ENCODE measurements at regions not wholly inside any gene's neighbourhood (a gene's known extent, or its start where the extent isn't known, plus 50 kb on each side); places are given as distances from the start of the nearest gene placed in this dataset.

GRCh38 chr1:98480271-98480670 lies 181.2 kb upstream of the SNX7 start:
- no CpG with 5 or more reads among the region's 2 CpGs for WGBS (ENCODE audit: insufficient coverage)
- peaks cover 2% of the 10 kb centered on the region for H3K4me1 Mint-ChIP-seq
- H3K27ac Mint-ChIP-seq, result no peak overlapping the region

GRCh38 chr1:98478121-98478520 lies 183.4 kb upstream of the SNX7 start:
- Histone ChIP-seq H3K27ac (ENCODE audit: low read depth in 1 of 2, low read length in 2 of 2) (no peak overlapping the region), H4K20me1 (ENCODE audit: insufficient read depth, low read length) (no peaks in the 10 kb centered on the region), H3K36me3 (replicated peaks in 1 of 2; ENCODE audit: control insufficient read depth in 1 of 2, insufficient read depth in 2 of 2, low read length in 2 of 2) (no peaks in the 10 kb centered on the region), H3K9ac (ENCODE audit: insufficient read depth, low read length, poor library complexity, severe bottlenecking) (no peak overlapping the region), H3K4me2 (replicated peaks; ENCODE audit: extremely low read depth, low read length, poor library complexity, severe bottlenecking) (no peak overlapping the region), H2AFZ (ENCODE audit: insufficient read depth, low read depth, low read length, poor library complexity, severe bottlenecking) (no peak overlapping the region), H3K9me3 (replicated peaks in 1 of 2; ENCODE audit: control insufficient read depth in 1 of 2, insufficient read depth in 1 of 2, low read length in 2 of 2) (no peaks in the 10 kb centered on the region), H3K4me1 (ENCODE audit: control insufficient read depth in 1 of 2, insufficient read depth in 2 of 2, low read length in 2 of 2) (peaks cover 10 to 13% of the 10 kb centered on the region in 2 donors), H3K79me2 (ENCODE audit: insufficient read depth, low read length) (no peaks in the 10 kb centered on the region), H3K27me3 (ENCODE audit: control insufficient read depth in 2 of 2, insufficient read depth in 2 of 2, low read length in 2 of 2) (no peaks in the 10 kb centered on the region), H3K4me3 (replicated peaks in 1 of 3; ENCODE audit: low read depth in 2 of 3, low read length in 3 of 3) (no peak overlapping the region)
- H3K9me3 Mint-ChIP-seq, result peaks cover 0 to 4% (median 0%) of the 10 kb centered on the region in 7 donors
- no peak overlapping the region for H3K27ac Mint-ChIP-seq
- no peaks in the 10 kb centered on the region for H3K36me3 Mint-ChIP-seq
- WGBS (ENCODE audit: insufficient coverage), result no CpG with 5 or more reads among the region's 3 CpGs
- no peak overlapping the region for H3K4me3 Mint-ChIP-seq
- H3K4me1 Mint-ChIP-seq, result peaks cover 14% of the 10 kb centered on the region
- H3K27me3 Mint-ChIP-seq (ENCODE audit: low read depth in 3 of 3), result no peaks in the 10 kb centered on the region
- intact Hi-C loops (cut with micrococcal nuclease), result no loop called here
- no peak for TF ChIP-seq CTCF (IDR thresholded peaks at IDR 0.05)
- DNase-seq, result no peak

More at GRCh38 chr1:98480271-98480670, 181.2 kb upstream of the SNX7 start:
- H3K9me3 ChIP-seq (replicated peaks in 1 of 2; ENCODE audit: control insufficient read depth in 1 of 2, insufficient read depth in 1 of 2, low read length in 2 of 2), result no peaks in the 10 kb centered on the region
- no peaks in the 10 kb centered on the region for H3K36me3 Mint-ChIP-seq
- H3K9ac ChIP-seq (ENCODE audit: insufficient read depth, low read length, poor library complexity, severe bottlenecking), result no peak overlapping the region
- H3K9me3 Mint-ChIP-seq, result no peaks in the 10 kb centered on the region
- no peaks in the 10 kb centered on the region for H3K79me2 ChIP-seq (ENCODE audit: insufficient read depth, low read length)
- H4K20me1 ChIP-seq (ENCODE audit: insufficient read depth, low read length), result no peaks in the 10 kb centered on the region
- H2AFZ ChIP-seq (ENCODE audit: insufficient read depth, low read depth, low read length, poor library complexity, severe bottlenecking), result no peak overlapping the region
- intact Hi-C loops (cut with micrococcal nuclease), result no loop called here
- H3K27me3 Mint-ChIP-seq (ENCODE audit: low read depth in 3 of 3), result peaks cover 0 to 1% (median 0%) of the 10 kb centered on the region in 3 donors
- no peak overlapping the region for H3K4me3 ChIP-seq (replicated peaks in 1 of 3; ENCODE audit: low read depth in 2 of 3, low read length in 3 of 3)
- no peaks in the 10 kb centered on the region for H3K27me3 ChIP-seq (ENCODE audit: control insufficient read depth in 2 of 2, insufficient read depth in 2 of 2, low read length in 2 of 2)
- no peaks in the 10 kb centered on the region for H3K36me3 ChIP-seq (replicated peaks in 1 of 2; ENCODE audit: control insufficient read depth in 1 of 2, insufficient read depth in 2 of 2, low read length in 2 of 2)
- no peak for DNase-seq
- no peak overlapping the region for H3K4me3 Mint-ChIP-seq
- H3K4me2 ChIP-seq (replicated peaks; ENCODE audit: extremely low read depth, low read length, poor library complexity, severe bottlenecking), result no peak overlapping the region
- no peak overlapping the region for H3K27ac ChIP-seq (ENCODE audit: low read depth in 1 of 2, low read length in 2 of 2)
- TF ChIP-seq CTCF (IDR thresholded peaks at IDR 0.05), result no peak
- no peaks in the 10 kb centered on the region for H3K4me1 ChIP-seq (ENCODE audit: control insufficient read depth in 1 of 2, insufficient read depth in 2 of 2, low read length in 2 of 2)
